HG03280 (cell line): ENCODE measurements at regions not wholly inside any gene's neighbourhood (a gene's known extent, or its start where the extent isn't known, plus 50 kb on each side); places are given as distances from the start of the nearest gene placed in this dataset.

Experiments used
- ATAC-seq: cut with Tn5 transposase; IDR thresholded peaks from one replicate; pipeline ENCODE4 v1.9.1; 2021; ENCODE audit warnings: mild to moderate bottlenecking, moderate library complexity; ENCODE audit not compliant: unreplicated experiment

DNA sequence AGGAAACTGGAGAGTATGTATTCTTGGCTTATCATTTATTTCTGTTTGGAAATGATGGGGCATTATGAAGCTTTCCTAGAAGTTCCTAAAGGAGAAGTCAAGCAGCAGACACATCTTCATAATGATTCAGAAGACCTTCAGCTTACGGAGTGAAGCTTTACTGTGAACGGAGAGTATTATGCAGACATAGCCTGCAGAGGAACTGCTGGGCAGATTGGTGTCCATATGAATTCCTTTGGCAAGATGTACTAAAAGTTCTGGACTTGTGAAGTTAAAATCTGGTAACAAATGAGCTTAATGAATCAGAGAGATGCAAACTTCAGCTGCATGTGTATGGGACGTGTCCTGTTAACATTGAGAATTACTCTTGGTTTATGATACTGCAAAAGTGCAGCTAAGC is 60.1 kb downstream of the NABP1 start:
- no peak for ATAC-seq

DNA sequence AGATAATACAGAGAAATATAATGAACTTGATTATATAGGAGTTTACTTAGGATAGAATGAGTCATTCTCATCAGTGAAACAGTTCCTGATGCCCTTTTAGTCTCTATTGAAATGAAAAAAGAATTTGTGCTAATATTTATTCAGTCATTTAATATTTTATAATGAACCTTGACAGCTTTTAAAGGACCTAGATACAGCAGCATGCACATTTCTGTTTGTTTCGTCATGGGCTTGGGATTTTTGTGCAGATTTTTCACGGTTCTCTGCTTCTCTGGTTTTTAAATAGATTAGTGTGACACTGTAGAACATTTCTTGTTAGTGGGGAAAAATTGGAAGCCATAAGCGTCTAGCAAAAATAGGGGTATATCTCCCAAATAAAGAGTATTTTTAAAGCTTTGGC is 60.7 kb downstream of the NABP1 start:
- no peak for ATAC-seq

DNA sequence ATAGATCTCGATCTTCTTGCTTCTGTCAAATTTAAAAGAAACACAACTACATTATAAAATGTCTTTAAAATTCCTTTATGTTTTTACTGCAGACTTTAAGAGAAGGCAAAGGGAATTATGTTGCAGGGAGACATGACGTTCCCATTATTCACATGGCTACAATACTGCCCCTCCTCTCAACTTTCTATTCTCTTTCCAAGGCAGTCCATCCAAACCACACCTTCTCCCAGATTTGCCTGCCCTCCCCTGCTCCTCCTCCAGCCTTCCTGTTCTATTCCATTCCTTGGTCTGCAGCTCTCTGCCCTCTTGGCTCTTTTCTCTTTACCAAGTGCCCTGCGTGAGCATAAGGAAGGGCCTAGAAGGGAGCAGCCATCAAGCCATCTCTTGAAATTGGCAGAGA is 61.3 kb downstream of the NABP1 start:
- no peak for ATAC-seq

DNA sequence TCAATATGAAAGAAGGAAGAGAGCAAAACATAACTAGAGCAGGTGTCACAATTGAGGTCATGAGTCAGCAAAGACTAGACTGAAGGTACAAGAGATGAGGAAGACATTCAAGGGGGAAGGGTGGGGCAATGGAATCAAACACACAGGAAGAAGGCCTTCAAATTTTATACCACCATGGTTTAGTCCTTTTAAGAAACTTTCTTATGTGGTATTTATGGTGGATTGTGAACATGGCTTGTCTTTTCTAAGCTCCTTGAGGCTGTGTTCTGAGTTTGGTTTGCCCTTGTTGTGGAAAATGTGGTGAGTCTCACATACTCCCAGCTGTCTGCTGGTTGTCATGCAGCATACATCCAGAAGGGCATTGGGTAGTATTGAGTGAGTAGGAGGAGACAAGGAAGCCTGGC is 62.1 kb downstream of the NABP1 start:
- ATAC-seq = peak; percentile 98

DNA sequence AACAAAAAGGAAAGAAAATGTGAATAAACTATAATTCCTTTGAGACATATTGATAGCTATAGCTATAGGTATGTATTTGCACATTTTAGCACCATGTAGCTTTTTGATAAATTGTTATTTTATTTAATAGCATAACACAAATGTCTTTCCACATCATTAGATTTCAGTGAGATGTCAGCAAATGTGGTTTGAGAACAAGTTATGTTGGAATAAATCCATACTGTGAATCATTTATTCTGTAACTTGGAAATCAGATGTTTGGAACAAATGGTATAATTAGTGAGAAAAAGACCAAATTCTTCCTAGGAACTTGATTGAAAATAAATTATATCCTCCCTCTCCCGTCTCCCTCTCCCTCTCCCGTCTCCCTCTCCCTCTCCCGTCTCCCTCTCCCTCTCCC is 62.8 kb downstream of the NABP1 start:
- ATAC-seq = no peak

DNA sequence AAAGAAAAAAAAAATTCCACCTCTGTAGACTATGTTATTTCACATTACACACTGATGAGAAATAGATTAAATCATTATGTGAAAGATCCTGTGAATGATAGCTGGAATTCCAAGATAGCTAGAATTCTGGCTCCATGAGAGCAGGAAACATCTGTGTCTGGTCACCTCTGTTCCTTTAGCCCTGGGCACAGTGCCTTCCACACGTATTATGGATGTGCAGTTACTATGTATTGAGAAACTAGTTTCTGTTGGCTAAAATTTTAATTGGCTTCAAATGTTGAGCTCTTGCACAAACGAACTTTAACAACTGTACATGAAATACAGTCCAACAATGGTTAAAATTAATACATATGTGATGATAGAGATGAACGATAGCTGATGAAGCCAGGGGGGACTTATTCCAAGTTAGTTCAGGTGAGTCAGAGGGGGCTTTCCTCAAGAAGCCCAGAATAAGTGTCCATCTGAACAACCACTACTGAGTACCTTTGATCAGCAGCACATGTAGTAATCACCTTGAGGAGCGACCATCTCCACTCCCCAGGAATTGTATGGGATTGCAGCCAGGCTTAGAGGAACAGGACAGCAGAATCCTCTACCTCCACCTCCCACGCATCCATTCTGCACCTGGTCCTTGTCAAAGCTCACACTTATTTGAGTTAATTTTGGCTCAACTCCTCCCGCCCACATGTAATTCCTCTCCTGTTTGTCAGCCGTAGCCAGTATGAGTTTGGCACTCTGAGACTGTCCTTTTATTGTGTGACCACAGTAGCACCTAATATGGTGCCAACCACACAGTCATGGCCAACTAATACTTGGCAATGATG is 68.6 kb downstream of the NABP1 start:
- no peak for ATAC-seq

DNA sequence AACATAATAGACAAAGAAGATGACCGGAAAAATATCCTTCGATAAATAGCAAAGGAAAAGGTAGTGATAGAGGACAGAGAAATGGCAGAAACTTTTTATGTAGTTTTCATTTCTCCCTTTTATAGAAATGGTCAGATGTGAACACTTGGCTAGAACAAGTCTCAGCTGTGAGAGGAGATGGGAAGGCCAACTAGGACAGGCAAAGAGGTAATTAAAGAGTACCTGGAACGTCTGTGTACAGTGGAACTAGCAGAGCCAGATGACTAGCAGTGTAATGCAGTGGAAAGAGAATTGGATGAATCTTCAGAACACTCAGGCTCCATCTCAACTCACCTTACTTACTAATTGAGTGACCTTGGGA is 69.2 kb downstream of the NABP1 start:
- no peak for ATAC-seq

DNA sequence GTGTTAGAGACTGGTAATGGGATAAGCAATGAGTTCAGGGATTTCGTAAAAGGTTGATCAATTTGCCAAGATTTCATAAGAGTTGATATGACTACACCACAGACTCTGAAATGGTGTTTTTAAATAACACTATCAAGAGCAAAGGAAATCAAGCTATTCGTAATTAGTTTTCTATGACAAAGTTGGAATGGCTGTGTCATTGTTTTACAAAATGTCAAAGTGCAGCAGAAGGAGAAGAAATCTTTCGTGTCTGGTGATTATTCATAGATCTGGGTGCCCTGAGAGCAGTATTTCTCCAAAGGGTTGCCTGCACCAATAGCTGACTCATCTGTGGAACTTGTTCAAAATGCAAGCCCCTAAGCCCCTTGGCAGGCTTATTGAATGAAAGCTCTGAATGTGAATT is 70.1 kb downstream of the NABP1 start:
- peak; percentile 15 for ATAC-seq

DNA sequence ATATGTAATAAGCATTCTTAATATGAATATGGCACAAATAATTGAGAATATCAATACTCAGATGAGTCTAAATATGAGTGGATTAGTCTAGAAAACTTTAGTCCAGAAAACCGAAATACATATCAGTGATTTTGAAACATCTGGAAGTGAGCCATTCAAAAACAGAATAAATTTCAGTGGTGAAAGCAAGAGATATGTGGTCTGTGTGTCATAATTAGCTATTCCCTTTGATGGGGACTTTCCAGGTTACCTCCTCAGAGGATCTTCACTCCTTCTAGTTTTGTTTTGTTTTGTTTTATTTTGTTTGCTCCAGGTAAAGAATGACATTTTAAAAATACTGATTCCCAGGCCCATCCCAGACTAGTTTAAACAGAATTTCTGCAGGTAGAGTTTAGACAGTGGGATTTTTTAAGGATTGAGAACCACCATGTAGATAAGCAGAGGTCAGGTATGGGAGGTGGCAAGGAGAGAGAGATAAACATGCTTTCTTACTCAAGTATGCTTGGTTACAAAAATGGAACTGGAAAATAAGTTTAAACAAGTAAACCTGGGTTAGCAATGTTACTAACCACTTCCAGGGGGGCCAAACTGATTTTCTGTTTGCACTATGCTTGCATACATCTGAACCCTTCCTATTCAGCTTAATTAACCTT is 70.7 kb downstream of the NABP1 start:
- ATAC-seq = peak; percentile 70

DNA sequence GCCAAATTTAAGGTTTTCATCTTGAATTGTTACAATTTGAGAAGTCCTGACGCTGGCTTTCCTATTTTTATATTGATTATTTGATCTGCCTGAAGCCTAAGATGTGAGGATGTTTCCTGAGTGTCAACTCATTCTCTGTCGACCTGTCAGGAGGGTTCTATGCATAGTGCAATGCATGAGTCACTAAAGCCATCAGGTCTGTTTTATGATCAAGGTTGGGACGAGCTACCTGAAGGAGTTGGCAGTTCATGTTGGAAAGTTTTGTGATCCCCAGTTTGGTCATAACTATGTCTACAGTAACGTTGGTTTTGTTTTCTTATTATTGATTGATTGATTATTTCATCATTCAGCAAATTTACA is 71.2 kb downstream of the NABP1 start:
- ATAC-seq = no peak

DNA sequence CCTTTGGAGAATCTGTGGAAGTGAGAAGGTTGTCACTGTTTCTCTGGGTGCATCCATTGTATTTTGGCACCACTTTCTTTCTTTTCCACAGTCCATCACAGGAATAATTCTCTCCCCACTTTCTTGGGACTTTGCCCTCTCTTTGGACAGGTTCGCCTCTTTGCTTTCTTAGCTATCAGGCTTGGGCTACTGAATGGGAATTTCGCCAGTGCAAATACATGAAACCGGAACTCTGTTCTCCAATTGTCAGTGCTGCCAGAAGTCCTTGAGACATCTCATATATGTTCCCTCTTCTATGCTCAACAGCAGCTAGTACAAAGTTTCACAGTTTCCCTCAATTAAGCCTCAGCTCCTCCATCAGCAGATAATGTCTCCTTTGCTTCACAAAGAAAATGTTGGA is 76.2 kb downstream of the NABP1 start:
- ATAC-seq = no peak

DNA sequence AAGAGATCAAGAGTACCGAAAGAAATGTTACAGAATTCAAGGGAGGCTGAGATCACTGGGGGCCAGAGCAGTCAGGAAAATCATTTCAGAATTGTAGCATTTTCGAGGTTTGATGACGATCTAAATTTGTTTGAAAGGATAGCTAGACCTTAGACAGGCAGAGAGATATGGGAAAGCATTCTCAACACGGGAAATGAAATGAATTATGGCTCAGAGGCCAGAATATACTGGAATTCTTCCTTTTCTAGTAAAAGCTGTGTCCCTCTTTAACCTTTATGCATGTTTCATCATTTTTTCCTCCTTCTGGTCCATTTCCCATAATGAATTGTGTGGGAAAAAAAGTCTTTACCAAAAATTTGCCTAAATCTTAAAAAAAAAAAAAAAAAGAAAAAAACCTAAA is 78.8 kb downstream of the NABP1 start:
- no peak for ATAC-seq

DNA sequence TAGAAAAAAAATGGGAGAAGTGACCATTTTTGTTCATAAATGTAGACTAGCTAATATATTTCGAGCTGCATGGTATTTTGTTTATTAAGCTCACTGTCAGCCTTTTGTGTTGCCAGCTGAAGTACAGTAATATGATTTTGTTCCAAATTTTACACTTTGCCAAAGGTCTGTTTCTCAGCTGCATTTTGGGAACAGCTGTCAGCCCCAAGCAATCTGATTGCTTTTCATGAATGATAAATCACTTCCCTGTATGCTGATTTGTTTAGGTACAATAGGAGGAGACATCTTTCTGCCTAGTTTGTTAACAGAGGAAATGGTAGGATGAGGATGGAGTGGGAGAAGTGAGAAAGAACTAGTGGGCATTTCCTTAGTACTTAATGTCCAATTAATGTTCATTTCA is 79.3 kb downstream of the NABP1 start:
- no peak for ATAC-seq

DNA sequence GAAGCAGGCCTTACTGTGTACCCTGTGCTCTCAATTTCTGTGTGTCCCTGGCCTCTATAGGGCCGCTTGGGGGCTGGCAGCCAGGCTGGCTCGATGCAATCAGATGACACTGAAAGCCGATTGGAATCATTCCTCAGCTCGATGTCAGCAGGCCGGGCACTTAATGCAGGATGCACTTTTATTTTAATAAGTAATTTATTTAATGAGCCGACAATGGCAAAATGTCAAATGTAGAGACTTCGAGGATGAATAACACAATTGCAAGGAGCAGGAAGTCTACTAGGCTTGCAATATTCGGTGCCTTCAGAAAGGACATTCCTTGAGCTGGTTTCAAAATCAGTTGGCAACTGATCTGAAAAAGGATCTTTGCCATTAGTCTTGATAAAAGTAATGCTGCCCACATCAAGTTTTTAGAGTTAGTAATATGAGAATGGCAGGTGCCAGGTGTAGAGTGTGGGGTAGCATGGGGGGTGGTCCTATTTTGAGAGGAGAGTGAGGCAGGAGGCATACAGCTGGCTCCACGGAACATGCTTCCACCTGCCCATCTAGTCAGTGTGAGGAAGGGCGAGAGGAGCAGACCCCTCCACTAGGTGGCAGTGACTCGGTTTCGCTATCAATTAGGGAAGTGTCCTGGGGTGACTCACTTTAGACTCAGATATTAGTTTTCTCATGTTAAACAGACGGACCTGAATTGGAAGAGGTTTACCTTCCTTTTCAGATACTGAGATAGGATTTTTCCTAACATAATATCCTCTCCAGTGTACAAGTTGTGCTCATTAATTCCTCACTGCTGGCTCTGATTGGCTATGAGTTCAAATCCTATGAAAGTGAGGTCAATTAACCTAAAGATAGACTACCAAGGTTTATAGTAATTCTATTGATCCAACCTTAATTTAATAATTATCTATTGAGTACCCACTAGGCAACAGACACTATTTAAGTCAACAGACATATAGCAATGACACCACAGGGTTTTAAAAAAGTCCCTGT is 80.9 kb downstream of the NABP1 start:
- peak; percentile 100 for ATAC-seq

DNA sequence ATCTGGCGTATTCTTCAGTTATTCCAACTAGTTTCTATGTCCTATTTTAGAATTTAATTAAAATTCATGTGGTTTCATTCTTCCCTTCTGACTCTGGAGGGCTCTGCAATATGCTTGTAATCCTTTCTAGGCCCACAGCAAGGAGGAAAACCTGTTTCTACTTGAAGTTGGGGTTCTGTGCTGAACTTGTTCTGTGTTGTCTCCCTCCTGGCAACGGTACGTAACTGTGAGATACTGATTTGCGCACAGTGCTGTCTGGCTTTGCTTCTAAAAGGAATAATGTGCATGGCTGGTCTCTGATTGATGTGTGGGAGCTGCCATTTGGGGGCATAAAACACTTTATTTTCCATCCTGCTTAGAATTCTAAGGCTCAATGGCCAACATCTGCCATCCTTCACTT is 81.7 kb downstream of the NABP1 start:
- ATAC-seq = no peak

DNA sequence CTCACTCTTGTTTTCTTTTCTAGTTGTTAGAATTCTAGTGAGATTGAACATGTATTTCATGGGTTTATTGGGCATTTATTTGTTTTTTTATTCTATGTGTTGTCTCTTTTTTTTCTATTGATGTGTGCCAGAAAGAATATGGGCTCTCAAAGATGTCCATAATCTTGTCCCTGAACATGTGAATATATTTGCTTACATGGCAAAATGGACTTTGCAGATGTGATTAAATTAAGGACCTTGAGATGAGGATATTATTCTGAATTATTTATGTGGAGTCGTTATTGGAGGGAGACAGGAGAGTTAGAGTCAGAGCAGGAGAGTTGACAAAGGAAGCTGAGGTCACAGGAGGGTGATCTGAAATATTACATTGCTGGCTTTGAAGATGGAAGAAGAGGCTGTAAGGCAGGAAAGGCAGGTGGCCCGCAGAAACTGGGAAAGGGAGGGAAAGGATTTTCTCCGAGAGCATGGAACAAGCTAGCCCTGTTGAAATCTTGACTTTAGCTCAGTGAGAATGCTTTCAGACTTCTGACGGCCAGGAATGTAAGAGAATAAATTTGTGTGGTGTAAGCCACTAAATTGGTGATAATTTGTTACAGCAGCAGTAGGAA is 82.8 kb downstream of the NABP1 start:
- no peak for ATAC-seq

DNA sequence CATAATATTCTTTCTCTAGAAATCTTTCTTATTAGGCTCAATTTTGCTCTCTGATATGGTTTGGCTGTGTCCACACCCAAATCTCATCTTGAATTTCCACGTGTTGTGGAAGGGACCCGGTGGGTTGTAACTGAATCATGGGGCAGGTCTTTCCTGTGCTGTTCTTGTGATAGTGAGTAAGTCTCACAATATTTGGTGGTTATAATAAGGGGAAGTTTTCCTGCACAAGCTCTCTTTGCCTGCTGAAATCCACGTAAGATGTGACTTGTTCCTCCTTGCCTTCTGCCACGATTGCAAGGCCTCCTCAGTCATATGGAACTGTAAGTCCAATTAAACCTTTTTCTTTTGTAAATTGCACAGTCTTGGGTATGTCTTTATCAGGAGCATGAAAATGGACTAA is 73.8 kb downstream of the CAVIN2 start:
- no peak for ATAC-seq

DNA sequence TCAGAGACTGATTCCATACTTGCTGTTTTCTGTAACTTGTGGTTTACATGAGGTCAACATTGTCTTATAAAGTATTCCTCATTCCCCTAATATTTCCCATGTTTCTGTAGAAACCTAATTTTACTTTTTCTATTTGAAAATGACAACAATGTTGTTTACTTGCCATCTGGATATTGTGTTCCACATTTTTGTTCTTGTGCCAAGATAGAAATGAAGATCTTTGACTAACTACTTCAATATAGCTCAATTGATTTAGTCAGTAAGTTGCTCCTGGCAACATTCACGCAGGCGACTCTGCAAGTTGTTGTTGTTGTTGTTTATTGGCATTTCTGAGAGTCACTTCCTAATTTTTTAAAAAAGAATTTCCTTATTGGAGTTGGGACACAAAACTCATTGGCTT is 69.5 kb downstream of the CAVIN2 start:
- ATAC-seq = no peak

DNA sequence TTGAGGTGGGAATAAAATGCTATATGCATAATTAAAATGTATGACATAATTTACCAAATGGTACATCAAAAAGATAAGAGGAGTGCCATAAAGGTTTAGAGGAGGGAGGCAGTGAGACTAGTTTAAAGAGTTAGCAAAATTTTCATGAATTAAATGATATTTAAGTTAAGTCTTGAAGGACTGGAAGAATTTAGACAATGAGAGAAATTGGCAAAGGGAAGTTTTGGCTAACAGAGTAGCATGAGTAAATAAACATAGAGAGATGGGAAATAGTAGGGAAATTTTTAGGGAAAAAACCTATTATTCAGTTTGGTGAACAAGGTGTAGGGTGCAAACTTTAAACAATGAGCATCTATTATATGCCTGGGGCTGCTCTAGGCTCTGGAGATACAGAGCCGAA is 68.8 kb downstream of the CAVIN2 start:
- no peak for ATAC-seq

DNA sequence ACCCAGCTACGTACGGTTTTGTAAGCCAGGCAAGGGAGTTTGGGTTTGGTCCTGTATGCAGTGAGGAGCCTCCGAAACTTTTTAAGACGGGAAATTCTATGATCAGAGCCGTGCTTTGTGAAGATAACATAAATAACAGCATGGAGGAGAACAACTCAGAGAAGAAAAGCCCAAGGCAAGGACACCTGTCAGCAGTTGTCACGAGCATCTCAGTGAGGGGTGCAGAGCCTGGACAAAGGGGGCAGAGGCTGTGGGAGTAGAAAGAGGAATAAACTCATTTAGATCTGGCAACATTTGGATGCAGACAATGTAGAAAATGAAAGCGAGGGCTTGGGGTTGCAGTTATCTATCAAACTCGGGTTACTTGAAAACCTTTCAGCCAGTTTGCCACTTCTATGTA is 64.5 kb downstream of the CAVIN2 start:
- ATAC-seq = no peak

DNA sequence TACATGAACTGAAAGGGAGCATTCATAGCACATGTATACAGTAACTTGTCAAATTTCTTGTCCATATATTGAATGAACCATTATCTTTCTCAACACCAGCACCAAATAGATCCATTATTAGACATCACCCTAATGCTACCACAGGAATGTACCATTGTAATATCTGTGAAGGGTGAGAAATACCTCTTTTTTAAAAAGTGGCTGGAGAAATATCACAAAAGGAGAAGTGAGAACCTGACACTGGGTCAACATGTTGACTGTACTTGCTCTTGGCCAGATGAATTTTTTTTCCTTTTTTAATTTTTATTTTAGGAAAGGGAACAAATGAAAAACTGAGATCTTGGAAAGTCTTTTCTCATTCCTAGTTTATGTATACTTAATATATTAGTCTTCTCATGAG is 63.5 kb downstream of the CAVIN2 start:
- ATAC-seq = no peak
